HG03432 (cell line): ENCODE measurements at regions not wholly inside any gene's neighbourhood (a gene's known extent, or its start where the extent isn't known, plus 50 kb on each side); places are given as distances from the start of the nearest gene placed in this dataset.

Source experiments
- ATAC-seq: cut with Tn5 transposase; IDR thresholded peaks from one replicate; pipeline ENCODE4 v1.9.1; 2021; ENCODE audit warnings: mild to moderate bottlenecking, moderate library complexity; ENCODE audit not compliant: unreplicated experiment

DNA sequence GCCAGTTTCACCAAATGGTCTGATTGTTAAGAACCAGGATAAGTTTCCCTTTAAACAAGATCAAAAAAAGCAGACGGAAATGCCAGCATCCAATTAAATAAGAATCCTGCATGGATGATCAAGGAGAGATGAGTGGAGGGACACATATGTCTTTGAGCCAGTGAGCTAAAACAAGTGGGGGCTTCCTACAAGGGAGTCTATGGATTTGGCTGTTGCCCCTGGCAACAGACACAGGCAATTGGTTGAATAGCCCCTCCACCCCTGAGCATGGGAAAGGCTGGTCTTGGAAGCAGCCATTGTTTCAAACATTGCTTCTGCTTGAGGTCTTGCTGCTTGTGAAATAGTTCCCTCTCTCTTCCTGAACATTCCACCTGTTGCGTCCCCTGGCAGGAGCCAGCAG, 374.7 kb upstream of the ERCC4 start:
- ATAC-seq, result no peak

DNA sequence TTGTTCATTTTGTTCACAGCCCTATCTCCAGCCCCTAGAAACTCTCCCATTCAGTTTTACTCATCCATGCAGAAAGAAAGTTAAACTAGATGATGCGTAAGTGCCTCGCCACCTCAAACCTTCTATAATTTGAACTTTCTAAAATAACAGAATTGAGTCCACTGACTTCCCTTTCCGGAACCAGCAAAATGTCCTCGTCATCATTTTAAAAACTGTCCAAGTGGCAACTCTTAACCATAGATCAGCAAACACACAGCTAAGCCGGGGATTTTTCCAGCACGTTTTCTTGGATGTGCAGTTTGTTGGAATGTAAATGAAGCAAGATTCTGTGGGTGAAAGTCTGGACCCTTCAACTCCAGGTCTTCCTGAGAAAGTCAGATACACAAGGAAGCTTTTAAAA, 369.7 kb upstream of the ERCC4 start:
- no peak for ATAC-seq

DNA sequence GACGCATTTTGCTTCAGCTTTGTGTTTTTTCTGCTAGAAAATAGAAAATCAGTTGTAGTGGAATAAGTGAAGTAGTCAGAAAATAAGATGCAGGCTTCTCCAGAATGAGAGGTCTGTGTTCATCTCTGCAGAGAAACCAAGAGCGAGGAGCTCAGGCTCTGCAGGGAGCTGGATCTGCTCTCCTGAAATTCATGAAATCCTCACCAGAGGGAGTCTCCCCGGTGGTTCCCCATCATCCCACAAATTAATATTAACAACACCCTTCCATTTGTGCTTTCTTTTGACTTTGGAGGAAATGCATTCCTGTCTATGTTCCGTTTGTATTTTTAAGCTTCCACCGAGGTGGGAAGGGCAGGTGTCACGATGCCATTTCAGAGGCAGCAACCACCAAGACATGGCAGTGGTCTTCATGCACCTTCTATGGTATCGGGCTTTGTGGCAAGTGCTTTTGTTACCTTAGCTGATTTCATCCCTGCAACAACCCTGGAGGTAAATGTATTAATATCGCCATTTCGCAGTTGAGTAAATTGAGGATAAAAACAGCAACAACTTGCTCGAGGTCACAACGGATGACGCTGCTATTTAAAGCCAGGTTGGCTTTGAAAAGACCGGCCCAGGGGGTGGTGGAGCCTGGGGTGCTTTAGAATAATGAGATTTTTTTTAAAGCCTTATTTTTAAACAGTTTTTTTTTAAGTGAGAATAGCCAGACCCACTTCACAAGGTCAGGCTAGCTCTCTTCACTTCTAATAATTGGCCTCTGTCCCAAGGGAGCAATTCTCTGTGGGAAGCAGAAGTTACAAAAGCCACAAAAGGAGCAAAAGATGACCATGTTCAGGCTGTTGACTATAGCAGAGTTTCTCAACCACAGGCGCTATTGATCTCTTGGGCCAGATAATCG, 367.6 kb upstream of the ERCC4 start:
- ATAC-seq, result no peak

- ATAC-seq, result no peak
Observed at GRCh38 chr16:13552960-13553257, 367.0 kb upstream of the ERCC4 start.

DNA sequence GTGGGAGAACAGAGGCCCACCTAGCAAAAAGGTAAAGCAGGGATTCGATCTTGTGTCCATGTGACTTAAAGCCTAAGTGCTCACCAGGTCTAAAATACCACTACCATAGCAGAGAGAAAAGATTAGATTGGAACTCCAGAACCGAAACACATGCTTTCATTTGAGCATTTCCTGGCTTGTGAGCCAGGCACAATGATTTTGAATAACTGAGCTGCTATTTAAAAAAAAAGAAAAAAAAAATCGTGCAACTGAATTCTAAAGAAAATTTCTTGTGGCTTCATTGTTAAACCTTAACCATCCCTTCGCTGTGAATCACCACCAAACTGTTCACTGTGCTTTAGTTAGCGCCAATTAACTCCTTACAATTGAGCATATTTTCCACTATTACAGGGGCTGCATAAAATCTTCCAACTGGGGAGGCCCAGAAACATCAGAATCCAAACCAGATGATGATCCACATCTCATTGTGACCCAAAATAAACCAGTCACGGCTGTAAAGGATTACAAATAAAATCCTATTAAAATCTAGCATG, 366.4 kb upstream of the ERCC4 start:
- no peak for ATAC-seq

DNA sequence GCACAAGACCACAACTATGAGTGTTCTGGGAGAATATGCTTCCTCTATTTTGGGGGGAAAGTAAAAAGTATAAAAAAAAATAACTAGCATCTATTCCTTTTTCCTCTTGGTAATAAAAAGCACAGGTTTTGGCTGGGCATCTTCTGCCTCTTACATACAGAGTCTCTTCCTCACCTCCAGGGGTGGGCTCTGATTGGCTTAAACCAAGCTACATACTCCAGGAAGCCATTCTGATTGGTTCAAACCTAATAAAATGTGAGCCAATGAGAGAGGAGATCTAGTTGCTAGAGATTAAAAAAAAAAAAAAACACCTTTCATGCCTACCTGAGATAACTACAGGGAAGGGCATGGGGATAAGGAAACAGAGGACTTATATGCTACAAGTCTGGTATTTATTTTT, 365.9 kb upstream of the ERCC4 start:
- ATAC-seq, result no peak

DNA sequence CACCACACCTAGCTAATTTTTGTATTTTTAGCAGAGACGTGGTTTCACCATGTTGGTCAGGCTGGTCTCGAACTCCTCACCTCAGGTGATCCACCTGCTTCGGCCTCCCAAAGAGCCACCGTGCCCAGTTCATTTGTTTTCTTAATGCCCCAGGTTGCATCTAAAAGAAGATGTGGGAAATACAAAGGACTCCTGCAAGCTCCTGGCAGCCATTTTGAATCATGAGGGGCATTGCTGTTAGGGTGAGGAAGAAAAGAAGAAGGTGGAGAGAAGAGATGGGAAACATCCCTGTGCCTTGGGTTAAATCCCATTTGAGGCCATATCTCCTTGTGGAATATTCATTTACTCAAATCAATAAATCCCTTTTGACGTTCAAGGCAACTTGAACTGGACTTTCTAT, 365.3 kb upstream of the ERCC4 start:
- no peak for ATAC-seq

- ATAC-seq, result no peak
Observed at GRCh38 chr16:13557418-13557817, 362.5 kb upstream of the ERCC4 start.

GRCh38 chr16:13558752-13559151, 361.2 kb upstream of the ERCC4 start:
- no peak for ATAC-seq

DNA sequence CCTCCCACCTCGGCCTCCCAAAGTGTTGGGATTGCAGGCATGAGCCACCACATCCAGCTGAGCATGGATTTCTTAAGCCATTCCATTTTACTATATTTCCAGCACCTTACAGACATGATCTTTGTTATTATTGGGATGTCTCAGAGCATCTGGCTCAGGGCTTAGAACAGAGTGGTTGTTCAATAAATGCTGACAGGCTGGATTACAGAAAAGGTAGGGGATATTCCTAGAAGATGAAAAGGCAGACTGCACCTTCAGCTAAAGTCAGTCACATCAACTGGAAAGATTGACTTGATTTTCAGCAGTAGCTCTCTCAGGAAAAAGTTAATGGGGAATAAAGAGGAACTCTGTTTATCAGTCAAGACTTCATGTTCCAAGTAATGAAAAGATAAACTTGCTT, 360.3 kb upstream of the ERCC4 start:
- no peak for ATAC-seq

GRCh38 chr16:13560151-13560550, 359.8 kb upstream of the ERCC4 start:
- ATAC-seq, result no peak

- ATAC-seq, result no peak
Observed at GRCh38 chr16:13561291-13562070, 358.5 kb upstream of the ERCC4 start.

GRCh38 chr16:13568803-13569202, 351.2 kb upstream of the ERCC4 start:
- no peak for ATAC-seq

- ATAC-seq, result no peak
Observed at GRCh38 chr16:13569986-13570385, 350.0 kb upstream of the ERCC4 start.

- ATAC-seq, result no peak
Observed at GRCh38 chr16:13571036-13571435, 348.9 kb upstream of the ERCC4 start.

GRCh38 chr16:13573903-13574302, 346.1 kb upstream of the ERCC4 start:
- no peak for ATAC-seq

DNA sequence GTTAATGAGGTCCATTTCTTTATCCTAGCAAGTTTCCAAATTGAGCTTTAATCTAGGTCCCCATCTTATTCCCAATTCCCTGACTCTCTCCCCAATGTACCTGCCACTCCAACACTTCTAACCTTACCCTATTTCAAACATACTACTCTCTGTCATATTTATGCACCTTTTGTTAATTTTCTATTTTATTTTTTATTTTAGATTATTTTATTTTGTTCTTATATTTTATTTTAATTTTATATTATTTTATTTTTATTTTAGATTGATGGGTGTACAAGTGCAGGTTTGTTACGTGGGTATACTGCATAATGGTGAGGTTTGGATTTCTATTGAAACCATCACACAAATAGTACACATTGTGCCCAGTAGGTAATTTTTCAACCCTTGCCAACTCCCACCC, 333.9 kb upstream of the ERCC4 start:
- no peak for ATAC-seq

- ATAC-seq, result no peak
Observed at GRCh38 chr16:13587181-13587580, 332.8 kb upstream of the ERCC4 start.

- no peak for ATAC-seq
Observed at GRCh38 chr16:13594823-13595222, 325.1 kb upstream of the ERCC4 start.

GRCh38 chr16:13606804-13607203, 313.1 kb upstream of the ERCC4 start:
- no peak for ATAC-seq

GRCh38 chr16:13607289-13607688, 312.7 kb upstream of the ERCC4 start:
- ATAC-seq, result no peak

DNA sequence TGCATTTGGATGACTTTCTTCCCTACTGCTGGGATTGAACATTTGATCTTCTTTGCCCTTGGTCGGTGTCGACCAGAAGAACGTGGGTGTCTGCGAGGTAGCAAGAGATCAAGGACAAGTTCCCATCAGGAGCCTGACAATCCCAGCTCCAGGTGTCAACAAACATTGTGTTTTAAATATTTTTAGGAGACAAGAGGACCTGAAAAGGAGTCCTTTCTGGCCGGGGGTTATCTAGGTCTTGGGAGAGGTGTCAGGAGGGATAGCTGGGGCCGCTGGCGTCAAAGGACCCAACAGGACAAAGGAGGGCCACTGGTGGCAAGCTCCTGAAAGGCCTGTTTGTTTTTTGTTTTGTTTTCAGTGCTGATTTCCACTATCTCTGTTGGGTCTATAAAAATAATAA, 308.4 kb upstream of the ERCC4 start:
- ATAC-seq, result no peak
